ENCODE measurements at regions not wholly inside any gene's neighbourhood (a gene's known extent, or its start where the extent isn't known, plus 50 kb on each side); places are given as distances from the start of the nearest gene placed in this dataset.
A peak's percentile ranks its signal among the peaks of the same experiment; 100 is the strongest.
"Not testable (repeated sequence)": the region's sequence is repeated elsewhere in the genome, so short reads cannot be mapped to it uniquely, and the experiment has no call there.

DNA sequence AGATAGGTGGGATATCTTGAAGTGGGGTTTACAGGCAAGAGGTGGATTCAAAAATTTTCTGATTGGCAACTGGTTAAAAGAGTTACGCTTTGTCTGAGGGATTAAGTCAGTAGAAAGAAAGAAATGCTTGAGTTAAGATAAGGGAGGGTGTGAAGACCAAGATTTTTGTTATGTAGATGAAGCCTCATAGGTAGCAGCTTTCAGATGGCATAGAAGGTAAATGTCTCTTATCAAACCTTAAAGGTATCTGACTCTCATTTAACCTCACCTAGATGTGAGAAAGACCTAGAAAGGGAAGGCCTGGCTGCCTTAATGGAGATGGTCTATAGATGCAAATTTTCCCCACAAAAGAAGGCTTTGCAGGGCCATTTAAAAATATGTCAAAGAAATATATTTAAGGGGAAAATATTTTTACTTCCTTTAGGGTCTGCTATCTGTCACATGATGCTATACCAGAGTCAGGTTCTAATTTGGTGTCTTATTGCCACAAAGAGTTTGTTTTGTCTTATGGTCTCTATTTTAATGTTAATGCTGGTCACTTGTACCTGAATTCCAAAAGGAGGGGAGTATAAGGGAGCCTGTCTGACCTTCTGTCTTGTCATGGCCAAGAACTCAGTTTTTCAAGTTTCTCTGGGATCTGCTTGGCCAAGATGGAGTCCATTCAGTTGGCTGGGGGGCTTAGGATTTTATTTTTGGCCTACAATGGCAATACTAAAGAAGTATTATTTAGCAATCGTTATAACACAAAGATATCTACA is 699.1 kb upstream of the AMOT start:
- Histone ChIP-seq H3K4me1 (ENCODE audit: control insufficient read depth, insufficient read depth, low read length, unreplicated experiment) (no peaks in the 10 kb centered on the region), H2AFZ (ENCODE audit: low read length, unreplicated experiment) (no peak overlapping the region), H3K27ac (ENCODE audit: low read depth, low read length) (no peak overlapping the region), H3K27me3 (ENCODE audit: insufficient read depth, low read length) (no peaks in the 10 kb centered on the region), H3K79me2 (ENCODE audit: control insufficient read depth, insufficient read depth, low read length, unreplicated experiment) (no peaks in the 10 kb centered on the region), H3K36me3 (ENCODE audit: insufficient read depth, low read length) (no peaks in the 10 kb centered on the region), H3K4me3 (ENCODE audit: low read depth, low read length) (no peak overlapping the region)

DNA sequence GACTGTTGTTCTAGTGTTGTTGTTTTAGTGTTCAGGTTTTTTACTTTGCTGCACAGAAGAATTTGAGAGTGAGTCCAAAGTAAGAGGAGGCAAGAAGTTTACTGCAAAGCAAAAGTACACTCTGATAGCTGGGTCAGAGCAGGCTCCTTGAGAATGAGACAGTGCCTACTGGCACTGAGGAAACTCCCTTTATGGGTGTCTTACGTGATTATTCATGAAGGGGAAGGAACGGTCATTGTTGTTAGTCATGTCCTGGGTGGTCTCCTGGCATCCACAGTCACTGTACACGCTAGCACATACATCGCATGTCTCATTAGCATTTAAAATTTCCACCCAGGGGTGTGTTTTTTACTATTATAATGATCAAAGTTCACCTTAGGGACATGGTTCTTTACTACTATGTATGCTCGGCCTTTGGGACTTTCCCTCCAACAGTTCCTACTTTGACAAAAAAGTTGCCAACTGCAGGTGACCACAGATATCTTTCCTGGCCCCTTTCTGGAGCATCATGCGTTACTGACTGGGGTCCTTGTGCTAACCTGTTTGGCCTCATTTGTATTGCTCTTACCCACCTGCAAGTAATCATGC is 688.9 kb upstream of the AMOT start:
- Histone ChIP-seq H2AFZ (ENCODE audit: low read length, unreplicated experiment) (no peak overlapping the region), H3K79me2 (ENCODE audit: control insufficient read depth, insufficient read depth, low read length, unreplicated experiment) (no peaks in the 10 kb centered on the region), H3K27ac (ENCODE audit: low read depth, low read length) (no peak overlapping the region), H3K27me3 (ENCODE audit: insufficient read depth, low read length) (no peaks in the 10 kb centered on the region), H3K36me3 (ENCODE audit: insufficient read depth, low read length) (no peaks in the 10 kb centered on the region), H3K4me1 (ENCODE audit: control insufficient read depth, insufficient read depth, low read length, unreplicated experiment) (no peaks in the 10 kb centered on the region), H3K4me3 (ENCODE audit: low read depth, low read length) (no peak overlapping the region)

- Histone ChIP-seq H3K36me3 (ENCODE audit: insufficient read depth, low read length) (no peaks in the 10 kb centered on the region), H3K4me1 (ENCODE audit: control insufficient read depth, insufficient read depth, low read length, unreplicated experiment) (no peaks in the 10 kb centered on the region), H2AFZ (ENCODE audit: low read length, unreplicated experiment) (no peak overlapping the region), H3K27ac (ENCODE audit: low read depth, low read length) (no peak overlapping the region), H3K79me2 (ENCODE audit: control insufficient read depth, insufficient read depth, low read length, unreplicated experiment) (no peaks in the 10 kb centered on the region), H3K27me3 (ENCODE audit: insufficient read depth, low read length) (no peaks in the 10 kb centered on the region), H3K4me3 (ENCODE audit: low read depth, low read length) (no peak overlapping the region)
These were observed 682.2 kb upstream of the AMOT start for GRCh38 chrX:113522814-113523213.

- H3K79me2 ChIP-seq (ENCODE audit: control insufficient read depth, insufficient read depth, low read length, unreplicated experiment): no peaks in the 10 kb centered on the region
- no peak overlapping the region for H3K4me3 ChIP-seq (ENCODE audit: low read depth, low read length)
- H3K27me3 ChIP-seq (ENCODE audit: insufficient read depth, low read length): no peaks in the 10 kb centered on the region
- peaks cover 22% of the 10 kb centered on the region for H3K4me1 ChIP-seq (ENCODE audit: control insufficient read depth, insufficient read depth, low read length, unreplicated experiment)
- no peak overlapping the region for H3K27ac ChIP-seq (ENCODE audit: low read depth, low read length)
- H2AFZ ChIP-seq (ENCODE audit: low read length, unreplicated experiment): no peak overlapping the region
- no peaks in the 10 kb centered on the region for H3K36me3 ChIP-seq (ENCODE audit: insufficient read depth, low read length)
These were observed 674.3 kb upstream of the AMOT start for GRCh38 chrX:113514906-113515305.

GRCh38 chrX:113512700-113513395 is 672.2 kb upstream of the AMOT start:
- H3K4me3 ChIP-seq (ENCODE audit: low read depth, low read length): peak overlapping the region; percentile 41
- H3K36me3 ChIP-seq (ENCODE audit: insufficient read depth, low read length): no peaks in the 10 kb centered on the region

GRCh38 chrX:113510586-113510985 is 670.0 kb upstream of the AMOT start:
- Histone ChIP-seq H3K36me3 (ENCODE audit: insufficient read depth, low read length) (no peaks in the 10 kb centered on the region), H3K4me3 (ENCODE audit: low read depth, low read length) (no peak overlapping the region), H3K79me2 (ENCODE audit: control insufficient read depth, insufficient read depth, low read length, unreplicated experiment) (no peaks in the 10 kb centered on the region), H3K27me3 (ENCODE audit: insufficient read depth, low read length) (no peaks in the 10 kb centered on the region), H2AFZ (ENCODE audit: low read length, unreplicated experiment) (peak overlapping the region; percentile 91), H3K27ac (ENCODE audit: low read depth, low read length) (no peak overlapping the region), H3K4me1 (ENCODE audit: control insufficient read depth, insufficient read depth, low read length, unreplicated experiment) (peaks cover 22% of the 10 kb centered on the region)

More at GRCh38 chrX:113512700-113513395, 672.2 kb upstream of the AMOT start:
- peak overlapping the region; percentile 86 for H3K27ac ChIP-seq (ENCODE audit: low read depth, low read length)
- no peak overlapping the region for H2AFZ ChIP-seq (ENCODE audit: low read length, unreplicated experiment)
- no peaks in the 10 kb centered on the region for H3K79me2 ChIP-seq (ENCODE audit: control insufficient read depth, insufficient read depth, low read length, unreplicated experiment)
- peaks cover 22% of the 10 kb centered on the region for H3K4me1 ChIP-seq (ENCODE audit: control insufficient read depth, insufficient read depth, low read length, unreplicated experiment)
- H3K27me3 ChIP-seq (ENCODE audit: insufficient read depth, low read length): no peaks in the 10 kb centered on the region

- no peak overlapping the region for H2AFZ ChIP-seq (ENCODE audit: low read length, unreplicated experiment)
- no peaks in the 10 kb centered on the region for H3K4me1 ChIP-seq (ENCODE audit: control insufficient read depth, insufficient read depth, low read length, unreplicated experiment)
- H3K79me2 ChIP-seq (ENCODE audit: control insufficient read depth, insufficient read depth, low read length, unreplicated experiment): no peaks in the 10 kb centered on the region
- no peaks in the 10 kb centered on the region for H3K36me3 ChIP-seq (ENCODE audit: insufficient read depth, low read length)
- no peaks in the 10 kb centered on the region for H3K27me3 ChIP-seq (ENCODE audit: insufficient read depth, low read length)
- no peak overlapping the region for H3K4me3 ChIP-seq (ENCODE audit: low read depth, low read length)
- H3K27ac ChIP-seq (ENCODE audit: low read depth, low read length): no peak overlapping the region
These were observed 652.3 kb upstream of the AMOT start for GRCh38 chrX:113492895-113493294.

DNA sequence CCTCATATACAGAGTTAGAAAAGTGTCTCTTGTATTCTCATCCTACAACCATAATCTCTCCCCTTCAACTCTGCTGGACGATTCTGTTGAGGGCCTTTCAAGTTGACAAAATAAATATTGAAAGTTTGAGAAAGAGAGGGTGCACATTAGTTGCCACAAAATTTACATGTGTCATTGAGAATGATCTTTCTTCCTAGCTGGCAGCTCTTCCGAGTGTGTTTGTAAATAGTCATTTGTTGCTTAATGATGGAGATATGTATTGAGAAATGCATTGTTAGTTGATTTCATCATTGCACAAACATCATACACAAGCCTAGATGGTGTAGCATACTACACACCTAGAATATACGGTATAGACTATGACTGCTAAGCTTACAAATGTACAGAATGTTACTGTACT is 632.8 kb upstream of the AMOT start:
- no peaks in the 10 kb centered on the region for H3K4me1 ChIP-seq (ENCODE audit: control insufficient read depth, insufficient read depth, low read length, unreplicated experiment)
- H3K27me3 ChIP-seq (ENCODE audit: insufficient read depth, low read length): no peaks in the 10 kb centered on the region
- H3K27ac ChIP-seq (ENCODE audit: low read depth, low read length): no peak overlapping the region; the same call in 1 of the 2 replicates
- H2AFZ ChIP-seq (ENCODE audit: low read length, unreplicated experiment): no peak overlapping the region
- no peak overlapping the region for H3K4me3 ChIP-seq (ENCODE audit: low read depth, low read length)
- no peaks in the 10 kb centered on the region for H3K36me3 ChIP-seq (ENCODE audit: insufficient read depth, low read length)
- H3K79me2 ChIP-seq (ENCODE audit: control insufficient read depth, insufficient read depth, low read length, unreplicated experiment): no peaks in the 10 kb centered on the region

DNA sequence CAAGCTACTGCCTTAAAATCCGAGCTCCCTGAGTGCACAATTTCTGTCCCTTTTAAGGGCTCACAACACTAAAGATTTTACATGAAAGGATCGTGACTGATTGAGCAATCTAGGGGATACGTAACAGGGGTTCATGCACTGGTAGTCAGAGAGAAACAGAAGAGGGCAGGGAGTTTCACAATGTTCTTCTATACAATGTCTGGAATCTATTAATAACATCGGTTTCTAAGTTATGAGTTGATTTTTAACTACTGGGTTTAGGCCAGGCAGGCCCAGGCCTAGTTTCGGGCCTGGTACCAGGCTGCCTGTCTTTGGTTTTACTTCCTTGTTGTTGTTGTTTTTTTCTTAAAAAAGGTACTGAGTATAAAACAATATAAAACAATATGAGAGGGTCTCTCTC is 632.4 kb upstream of the AMOT start:
- H3K4me3 ChIP-seq (ENCODE audit: low read depth, low read length); H3K27ac ChIP-seq (ENCODE audit: low read depth, low read length); H2AFZ ChIP-seq (ENCODE audit: low read length, unreplicated experiment); H3K27me3 ChIP-seq (ENCODE audit: insufficient read depth, low read length); H3K36me3 ChIP-seq (ENCODE audit: insufficient read depth, low read length); H3K4me1 ChIP-seq (ENCODE audit: control insufficient read depth, insufficient read depth, low read length, unreplicated experiment); H3K79me2 ChIP-seq (ENCODE audit: control insufficient read depth, insufficient read depth, low read length, unreplicated experiment): not testable (repeated sequence)

DNA sequence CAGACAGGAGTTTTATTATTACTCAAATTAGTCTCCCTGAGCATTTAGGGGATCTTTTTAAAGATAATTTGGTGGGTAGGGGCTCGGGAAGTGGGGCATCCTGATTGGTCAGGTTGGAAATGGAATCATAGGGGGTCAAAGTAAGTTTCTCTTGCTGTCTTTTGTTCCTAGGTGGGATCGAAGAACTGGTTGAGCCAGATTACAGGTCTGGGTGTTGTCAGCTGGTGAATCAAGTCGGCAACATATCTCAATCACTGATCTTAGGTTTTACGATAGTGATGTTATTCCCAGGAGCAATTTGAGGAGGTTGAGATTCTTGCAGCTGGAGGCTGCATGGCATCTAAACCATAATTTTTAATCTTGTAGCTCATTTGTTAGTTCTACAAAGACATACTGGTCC is 629.5 kb upstream of the AMOT start:
- Histone ChIP-seq H3K27me3 (ENCODE audit: insufficient read depth, low read length) (no peaks in the 10 kb centered on the region), H3K27ac (ENCODE audit: low read depth, low read length) (no peak overlapping the region), H2AFZ (ENCODE audit: low read length, unreplicated experiment) (no peak overlapping the region), H3K79me2 (ENCODE audit: control insufficient read depth, insufficient read depth, low read length, unreplicated experiment) (no peaks in the 10 kb centered on the region), H3K4me3 (ENCODE audit: low read depth, low read length) (no peak overlapping the region), H3K36me3 (ENCODE audit: insufficient read depth, low read length) (no peaks in the 10 kb centered on the region), H3K4me1 (ENCODE audit: control insufficient read depth, insufficient read depth, low read length, unreplicated experiment) (no peaks in the 10 kb centered on the region)

GRCh38 chrX:113457719-113458118 is 617.1 kb upstream of the AMOT start:
- no peaks in the 10 kb centered on the region for H3K4me1 ChIP-seq (ENCODE audit: control insufficient read depth, insufficient read depth, low read length, unreplicated experiment)
- no peaks in the 10 kb centered on the region for H3K27me3 ChIP-seq (ENCODE audit: insufficient read depth, low read length)
- no peak overlapping the region for H2AFZ ChIP-seq (ENCODE audit: low read length, unreplicated experiment)
- no peaks in the 10 kb centered on the region for H3K36me3 ChIP-seq (ENCODE audit: insufficient read depth, low read length)
- H3K79me2 ChIP-seq (ENCODE audit: control insufficient read depth, insufficient read depth, low read length, unreplicated experiment): no peaks in the 10 kb centered on the region
- H3K4me3 ChIP-seq (ENCODE audit: low read depth, low read length): no peak overlapping the region
- H3K27ac ChIP-seq (ENCODE audit: low read depth, low read length): no peak overlapping the region
